ENCODE measurements at regions not wholly inside any gene's neighbourhood (a gene's known extent, or its start where the extent isn't known, plus 50 kb on each side); places are given as distances from the start of the nearest gene placed in this dataset.
"Not testable (repeated sequence)": the region's sequence is repeated elsewhere in the genome, so short reads cannot be mapped to it uniquely, and the experiment has no call there.

DNA sequence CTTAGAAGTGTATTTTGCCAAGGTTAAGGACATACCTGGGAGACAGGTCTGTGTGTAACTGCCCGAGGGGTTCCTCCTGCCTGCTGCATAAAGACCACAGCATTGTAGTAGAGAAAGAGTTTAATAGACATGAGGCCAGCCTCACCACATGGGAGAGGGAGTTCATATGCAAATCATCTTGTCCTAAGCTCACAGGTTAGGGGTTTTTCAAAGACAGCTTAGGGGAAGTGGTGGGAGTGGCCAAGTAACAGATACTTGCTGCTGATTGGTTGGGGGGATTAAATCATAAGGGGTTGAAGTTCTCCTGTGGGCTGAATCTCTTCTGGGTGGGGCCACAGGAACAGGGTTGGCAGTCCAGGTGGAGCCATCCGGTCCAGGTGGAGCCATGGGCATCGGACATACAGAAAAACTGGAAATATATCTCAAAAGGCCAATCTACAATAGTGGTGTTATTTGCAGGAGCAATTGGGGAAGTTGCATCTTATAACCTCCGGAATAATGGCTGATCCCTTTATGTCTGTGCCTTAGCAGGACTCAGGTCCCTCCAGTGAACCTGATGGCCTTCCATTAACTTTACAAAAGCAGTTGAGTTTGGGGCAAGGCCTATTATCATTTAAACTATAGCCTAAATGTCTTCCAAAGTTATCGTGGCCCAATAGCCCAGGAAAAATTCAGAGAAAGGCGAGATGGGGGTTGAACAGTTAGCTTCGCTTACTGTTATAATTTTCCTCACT is 86.0 kb upstream of the MFGE8 start:
- ATAC-seq (peak; percentile 62), DNase-seq (ENCODE audit: extremely low read depth in 1 of 4, low spot score in 3 of 4) (peak in 3 of 4 experiments; percentile 23 to 48 (median 35)), FAIRE-seq (no peak)
- TF ChIP-seq SPI1 (IDR thresholded peaks at IDR 0.05; ENCODE audit: borderline replicate concordance, low read depth, low read length) (0 out of 2 replicates have a peak, but pooled peaks have one; percentile 30), MXI1 (IDR thresholded peaks at IDR 0.05; ENCODE audit: low read depth, low read length) (no peak)
- POLR2A ChIA-PET, result interaction anchor here (0.6 to 1.3 kb wide), 2 partner anchors 10 to 222 kb away, joined by 3 to 4 read pairs; no protein-coding TSS in a partner anchor
- H3K9me3 ChIP-seq (replicated peaks; ENCODE audit: control insufficient read depth, insufficient read depth, low read depth, low read length), result no peaks in the 10 kb centered on the region
- H2AFZ ChIP-seq (ENCODE audit: low read depth, low read length), result peak overlapping the region; percentile 83
- no peaks in the 10 kb centered on the region for H3K27me3 ChIP-seq (ENCODE audit: control insufficient read depth in 2 of 2, insufficient read depth in 2 of 2, low read length in 2 of 2)
- intact Hi-C loops (cut with micrococcal nuclease), result no loop called here
- no peaks in the 10 kb centered on the region for H3K9me1 ChIP-seq (ENCODE audit: control insufficient read depth, insufficient read depth, low read length)
- BruUV-seq (replicated peaks), result no TSS peak
- no peak overlapping the region for H3K9ac ChIP-seq (ENCODE audit: insufficient read depth in 1 of 2, low read depth in 2 of 2, low read length in 2 of 2)
- CTCF ChIA-PET (ENCODE audit: low intra/inter-chr PET ratio), result no interaction called here
- no peaks in the 10 kb centered on the region for H3K79me2 ChIP-seq (ENCODE audit: control insufficient read depth, insufficient read depth, low read length)
- H3K4me2 ChIP-seq (ENCODE audit: insufficient read depth, low read length), result no peak overlapping the region; the same call in 1 of the 2 replicates
- peaks cover 15 to 30% of the 10 kb centered on the region in 2 experiments for H3K4me1 ChIP-seq (replicated peaks in 1 of 2; ENCODE audit: control insufficient read depth in 2 of 2, insufficient read depth in 2 of 2, low read length in 2 of 2)
- no peaks in the 10 kb centered on the region for H3K36me3 ChIP-seq (ENCODE audit: control insufficient read depth, insufficient read depth, low read length)
- 0 out of 3 replicates have a peak overlapping the region, but pooled peaks have one; percentile 12 for H3K27ac ChIP-seq (ENCODE audit: extremely low read depth, low read depth, low read length)
- no peaks in the 10 kb centered on the region for H4K20me1 ChIP-seq (replicated peaks; ENCODE audit: control insufficient read depth, insufficient read depth, low read length)
- in situ Hi-C loops (cut with MboI), result no loop called here
- WGBS (ENCODE audit: insufficient coverage, low coverage, missing lambda C conversion rate), result 73% methylated on average over 7 of the region's 7 CpGs
- H3K4me3 ChIP-seq, result no peak overlapping the region

DNA sequence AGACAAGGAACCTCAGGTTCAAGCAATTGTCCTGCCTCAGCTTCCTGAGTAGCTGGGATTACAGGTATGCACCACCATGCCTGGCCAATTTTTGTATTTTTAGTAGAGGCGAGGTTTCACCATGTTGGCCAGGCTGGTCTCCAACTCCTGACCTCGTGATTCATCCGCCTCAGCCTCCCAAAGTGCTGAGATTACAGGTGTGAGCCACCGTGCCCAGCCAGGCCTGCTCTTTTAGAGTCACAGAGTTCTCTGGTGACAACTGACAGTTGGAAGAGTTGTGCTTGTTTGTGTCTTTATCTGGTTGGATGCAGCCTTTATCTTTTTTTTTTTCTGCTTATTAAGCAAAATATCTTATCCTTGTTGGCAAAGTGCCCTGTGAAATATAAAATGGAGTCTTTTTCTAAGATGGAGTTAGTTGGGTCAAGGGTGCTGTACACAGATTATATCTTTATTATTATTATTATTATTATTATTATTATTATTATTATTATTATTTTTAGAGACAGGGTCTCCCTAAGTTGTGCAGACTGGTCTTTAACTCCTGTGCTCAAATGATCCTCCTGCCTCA is 86.5 kb upstream of the ABHD2 start:
- Histone ChIP-seq H3K27ac (ENCODE audit: extremely low read depth, low read depth, low read length) (peak overlapping the region; percentile 77), H3K9ac (ENCODE audit: insufficient read depth in 1 of 2, low read depth in 2 of 2, low read length in 2 of 2) (peak overlapping the region in 1 of 2 experiments; percentile 65; a peak in 2 of 4 replicates), H2AFZ (ENCODE audit: low read depth, low read length) (peak overlapping the region; percentile 89), H3K4me2 (ENCODE audit: insufficient read depth, low read length) (0 out of 2 replicates have a peak overlapping the region, but pooled peaks have one; percentile 57), H3K4me1 (replicated peaks in 1 of 2; ENCODE audit: control insufficient read depth in 2 of 2, insufficient read depth in 2 of 2, low read length in 2 of 2) (peaks cover 15 to 30% of the 10 kb centered on the region in 2 experiments)
- ATAC-seq; BruUV-seq (replicated peaks); in situ Hi-C loops (cut with MboI); H3K27me3 ChIP-seq (ENCODE audit: control insufficient read depth in 2 of 2, insufficient read depth in 2 of 2, low read length in 2 of 2); FAIRE-seq; DNase-seq (ENCODE audit: extremely low read depth in 1 of 4, low spot score in 3 of 4); H4K20me1 ChIP-seq (replicated peaks; ENCODE audit: control insufficient read depth, insufficient read depth, low read length); H3K79me2 ChIP-seq (ENCODE audit: control insufficient read depth, insufficient read depth, low read length); H3K9me1 ChIP-seq (ENCODE audit: control insufficient read depth, insufficient read depth, low read length); H3K9me3 ChIP-seq (replicated peaks; ENCODE audit: control insufficient read depth, insufficient read depth, low read depth, low read length); H3K36me3 ChIP-seq (ENCODE audit: control insufficient read depth, insufficient read depth, low read length); H3K4me3 ChIP-seq: not testable (repeated sequence)
- CTCF ChIA-PET (ENCODE audit: low intra/inter-chr PET ratio), result interaction anchor here (0.7 to 1.1 kb wide), 2 partner anchors 97 to 129 kb away, joined by 3 read pairs; no protein-coding TSS in a partner anchor
- intact Hi-C loops (cut with micrococcal nuclease), result loop anchor here (1.0 kb wide), 1 partner anchor 16 kb away; no protein-coding TSS in a partner anchor
- 38% methylated on average over 4 of the region's 4 CpGs for WGBS (ENCODE audit: insufficient coverage, low coverage, missing lambda C conversion rate)
- POLR2A ChIA-PET, result interaction anchor here (0.8 to 3.9 kb wide), 5 partner anchors 9 to 96 kb away, joined by 3 to 20 read pairs (median 3); no protein-coding TSS in a partner anchor
- peak; percentile 50; the same call in 1 of the 2 replicates for TF ChIP-seq ZNF589 (CRISPR knock-in tag; IDR thresholded peaks at IDR 0.05; ENCODE audit: low read depth)
- TF ChIP-seq, protein P1, sequence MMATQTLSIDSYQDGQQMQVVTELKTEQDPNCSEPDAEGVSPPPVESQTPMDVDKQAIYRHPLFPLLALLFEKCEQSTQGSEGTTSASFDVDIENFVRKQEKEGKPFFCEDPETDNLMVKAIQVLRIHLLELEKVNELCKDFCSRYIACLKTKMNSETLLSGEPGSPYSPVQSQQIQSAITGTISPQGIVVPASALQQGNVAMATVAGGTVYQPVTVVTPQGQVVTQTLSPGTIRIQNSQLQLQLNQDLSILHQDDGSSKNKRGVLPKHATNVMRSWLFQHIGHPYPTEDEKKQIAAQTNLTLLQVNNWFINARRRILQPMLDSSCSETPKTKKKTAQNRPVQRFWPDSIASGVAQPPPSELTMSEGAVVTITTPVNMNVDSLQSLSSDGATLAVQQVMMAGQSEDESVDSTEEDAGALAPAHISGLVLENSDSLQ (IDR thresholded peaks at IDR 0.05), result peak; percentile 6; the same call in 1 of the 2 replicates
- TF ChIP-seq, protein P2, sequence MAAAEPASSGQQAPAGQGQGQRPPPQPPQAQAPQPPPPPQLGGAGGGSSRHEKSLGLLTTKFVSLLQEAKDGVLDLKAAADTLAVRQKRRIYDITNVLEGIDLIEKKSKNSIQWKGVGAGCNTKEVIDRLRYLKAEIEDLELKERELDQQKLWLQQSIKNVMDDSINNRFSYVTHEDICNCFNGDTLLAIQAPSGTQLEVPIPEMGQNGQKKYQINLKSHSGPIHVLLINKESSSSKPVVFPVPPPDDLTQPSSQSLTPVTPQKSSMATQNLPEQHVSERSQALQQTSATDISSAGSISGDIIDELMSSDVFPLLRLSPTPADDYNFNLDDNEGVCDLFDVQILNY (CRISPR knock-in tag; IDR thresholded peaks at IDR 0.05), result 0 out of 2 replicates have a peak, but pooled peaks have one; percentile 19
- TF ChIP-seq ZNF644 (tag; IDR thresholded peaks at IDR 0.05; ENCODE audit: low read depth), result peak; percentile 91
- 0 out of 2 replicates have a peak, but pooled peaks have one; percentile 58 for TF ChIP-seq ZNF197 (CRISPR knock-in tag; IDR thresholded peaks at IDR 0.05; ENCODE audit: low read depth)
- peak; percentile 81; the same call in 1 of the 2 replicates for TF ChIP-seq MAFK (IDR thresholded peaks at IDR 0.05; ENCODE audit: low read length)
- peak; percentile 75 for TF ChIP-seq GTF2A2 (tag; IDR thresholded peaks at IDR 0.05)
- peak; percentile 59; the same call in 1 of the 2 replicates for TF ChIP-seq ZNF586 (CRISPR knock-in tag; conservative IDR thresholded peaks at IDR 0.05)
- peak; percentile 91 for TF ChIP-seq C11orf30 (IDR thresholded peaks at IDR 0.05; ENCODE audit: low read depth)
- peak in 1 of 2 experiments; percentile 19; a peak in 1 of 3 replicates for TF ChIP-seq CBX3 (IDR thresholded peaks at IDR 0.05; ENCODE audit: borderline replicate concordance in 1 of 2, low read length in 2 of 2)

Data from K562 (cell line).